ENCODE measurements at regions not wholly inside any gene's neighbourhood (a gene's known extent, or its start where the extent isn't known, plus 50 kb on each side); places are given as distances from the start of the nearest gene placed in this dataset.

DNA sequence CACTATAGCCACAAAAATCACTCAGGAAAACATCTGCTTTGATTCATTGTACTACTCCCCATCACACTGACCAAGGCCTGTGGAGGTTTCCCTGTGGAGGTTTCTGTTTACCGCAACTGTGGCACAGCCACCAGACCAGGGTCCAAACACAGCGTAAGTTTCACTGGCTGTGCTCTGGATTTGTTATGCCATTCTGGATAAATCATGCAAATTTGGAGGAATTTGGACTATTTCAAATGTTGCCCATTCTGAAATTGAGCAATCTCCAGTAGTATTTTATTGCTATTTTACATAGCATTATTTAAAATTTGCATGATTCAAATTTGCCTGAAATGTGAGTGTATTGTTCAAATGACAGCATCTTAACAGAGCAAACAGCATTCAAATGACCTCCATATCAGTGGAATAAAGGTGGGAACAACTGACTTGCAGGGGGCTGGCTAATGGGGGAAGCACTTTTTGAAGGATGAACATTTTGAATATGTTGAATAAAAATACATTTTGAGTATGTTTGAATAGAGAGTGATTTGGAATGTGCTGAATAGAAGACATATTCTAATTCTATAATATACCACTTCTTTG is 66.1 kb upstream of the ACSL1 start:
- Histone ChIP-seq H3K4me1 (ENCODE audit: control insufficient read depth, extremely low read depth, insufficient read depth, low read length) (no peaks in the 10 kb centered on the region), H3K27ac (ENCODE audit: insufficient read depth, low read length) (no peak overlapping the region), H3K36me3 (ENCODE audit: control insufficient read depth, insufficient read depth, low read length) (no peaks in the 10 kb centered on the region), H3K9ac (ENCODE audit: insufficient read depth, low read length) (no peak overlapping the region), H3K4me2 (ENCODE audit: extremely low read depth, insufficient read depth, low read length) (no peak overlapping the region), H4K20me1 (ENCODE audit: control insufficient read depth, extremely low read depth, insufficient read depth, low read length) (no peaks in the 10 kb centered on the region), H3K27me3 (ENCODE audit: control insufficient read depth, insufficient read depth, low read length) (no peaks in the 10 kb centered on the region), H3K4me3 (replicated peaks in 1 of 4; ENCODE audit: control extremely low read depth in 1 of 4, insufficient read depth in 1 of 4, low read depth in 3 of 4, low read length in 4 of 4) (no peak overlapping the region), H3K79me2 (ENCODE audit: control insufficient read depth, insufficient read depth, low read length) (no peaks in the 10 kb centered on the region), H2AFZ (ENCODE audit: low read length) (no peak overlapping the region), H3K9me3 (ENCODE audit: control insufficient read depth, insufficient read depth, low read depth, low read length) (no peaks in the 10 kb centered on the region)
- TF ChIP-seq, protein P1, sequence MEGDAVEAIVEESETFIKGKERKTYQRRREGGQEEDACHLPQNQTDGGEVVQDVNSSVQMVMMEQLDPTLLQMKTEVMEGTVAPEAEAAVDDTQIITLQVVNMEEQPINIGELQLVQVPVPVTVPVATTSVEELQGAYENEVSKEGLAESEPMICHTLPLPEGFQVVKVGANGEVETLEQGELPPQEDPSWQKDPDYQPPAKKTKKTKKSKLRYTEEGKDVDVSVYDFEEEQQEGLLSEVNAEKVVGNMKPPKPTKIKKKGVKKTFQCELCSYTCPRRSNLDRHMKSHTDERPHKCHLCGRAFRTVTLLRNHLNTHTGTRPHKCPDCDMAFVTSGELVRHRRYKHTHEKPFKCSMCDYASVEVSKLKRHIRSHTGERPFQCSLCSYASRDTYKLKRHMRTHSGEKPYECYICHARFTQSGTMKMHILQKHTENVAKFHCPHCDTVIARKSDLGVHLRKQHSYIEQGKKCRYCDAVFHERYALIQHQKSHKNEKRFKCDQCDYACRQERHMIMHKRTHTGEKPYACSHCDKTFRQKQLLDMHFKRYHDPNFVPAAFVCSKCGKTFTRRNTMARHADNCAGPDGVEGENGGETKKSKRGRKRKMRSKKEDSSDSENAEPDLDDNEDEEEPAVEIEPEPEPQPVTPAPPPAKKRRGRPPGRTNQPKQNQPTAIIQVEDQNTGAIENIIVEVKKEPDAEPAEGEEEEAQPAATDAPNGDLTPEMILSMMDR (conservative IDR thresholded peaks at IDR 0.05 in 1 of 2, IDR thresholded peaks at IDR 0.05 in 1 of 2; ENCODE audit: low read depth in 1 of 2, low read length in 2 of 2): no peak
- TF ChIP-seq EZH2 (IDR thresholded peaks at IDR 0.05; ENCODE audit: low read length, missing control alignments): no peak
- no peak for DNase-seq (ENCODE audit: low read depth in 2 of 2)

DNA sequence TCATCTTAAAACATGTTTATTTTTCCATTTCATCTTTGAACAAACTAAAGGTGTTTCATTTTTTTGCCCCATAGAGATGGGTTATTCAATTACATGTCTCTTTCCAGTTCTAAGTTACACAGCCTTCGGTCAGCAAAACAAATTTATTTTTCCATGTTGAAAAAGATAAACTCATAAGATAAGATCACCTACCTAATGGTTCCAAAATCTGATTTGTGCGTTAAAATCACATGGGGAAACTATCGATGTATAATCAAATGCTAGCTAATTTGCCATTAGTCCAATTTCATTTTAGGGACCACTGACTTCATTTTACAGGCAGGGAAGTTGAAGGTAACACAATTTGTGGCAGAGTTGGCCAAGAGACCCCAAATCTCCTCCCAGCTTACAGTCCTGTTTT is 67.2 kb upstream of the ACSL1 start:
- H3K36me3 ChIP-seq (ENCODE audit: control insufficient read depth, insufficient read depth, low read length): no peaks in the 10 kb centered on the region
- no peaks in the 10 kb centered on the region for H3K79me2 ChIP-seq (ENCODE audit: control insufficient read depth, insufficient read depth, low read length)
- no peak for DNase-seq (ENCODE audit: low read depth in 2 of 2)
- no peaks in the 10 kb centered on the region for H3K27me3 ChIP-seq (ENCODE audit: control insufficient read depth, insufficient read depth, low read length)
- no peaks in the 10 kb centered on the region for H3K4me1 ChIP-seq (ENCODE audit: control insufficient read depth, extremely low read depth, insufficient read depth, low read length)
- H3K27ac ChIP-seq (ENCODE audit: insufficient read depth, low read length): no peak overlapping the region
- TF ChIP-seq, protein P1 (conservative IDR thresholded peaks at IDR 0.05 in 1 of 2, IDR thresholded peaks at IDR 0.05 in 1 of 2; ENCODE audit: low read depth in 1 of 2, low read length in 2 of 2): no peak
- no peak for TF ChIP-seq EZH2 (IDR thresholded peaks at IDR 0.05; ENCODE audit: low read length, missing control alignments)
- no peak overlapping the region for H3K4me3 ChIP-seq (replicated peaks in 1 of 4; ENCODE audit: control extremely low read depth in 1 of 4, insufficient read depth in 1 of 4, low read depth in 3 of 4, low read length in 4 of 4)
- no peak overlapping the region for H2AFZ ChIP-seq (ENCODE audit: low read length)
- no peak overlapping the region for H3K4me2 ChIP-seq (ENCODE audit: extremely low read depth, insufficient read depth, low read length)
- no peaks in the 10 kb centered on the region for H3K9me3 ChIP-seq (ENCODE audit: control insufficient read depth, insufficient read depth, low read depth, low read length)
- no peaks in the 10 kb centered on the region for H4K20me1 ChIP-seq (ENCODE audit: control insufficient read depth, extremely low read depth, insufficient read depth, low read length)
- H3K9ac ChIP-seq (ENCODE audit: insufficient read depth, low read length): no peak overlapping the region

DNA sequence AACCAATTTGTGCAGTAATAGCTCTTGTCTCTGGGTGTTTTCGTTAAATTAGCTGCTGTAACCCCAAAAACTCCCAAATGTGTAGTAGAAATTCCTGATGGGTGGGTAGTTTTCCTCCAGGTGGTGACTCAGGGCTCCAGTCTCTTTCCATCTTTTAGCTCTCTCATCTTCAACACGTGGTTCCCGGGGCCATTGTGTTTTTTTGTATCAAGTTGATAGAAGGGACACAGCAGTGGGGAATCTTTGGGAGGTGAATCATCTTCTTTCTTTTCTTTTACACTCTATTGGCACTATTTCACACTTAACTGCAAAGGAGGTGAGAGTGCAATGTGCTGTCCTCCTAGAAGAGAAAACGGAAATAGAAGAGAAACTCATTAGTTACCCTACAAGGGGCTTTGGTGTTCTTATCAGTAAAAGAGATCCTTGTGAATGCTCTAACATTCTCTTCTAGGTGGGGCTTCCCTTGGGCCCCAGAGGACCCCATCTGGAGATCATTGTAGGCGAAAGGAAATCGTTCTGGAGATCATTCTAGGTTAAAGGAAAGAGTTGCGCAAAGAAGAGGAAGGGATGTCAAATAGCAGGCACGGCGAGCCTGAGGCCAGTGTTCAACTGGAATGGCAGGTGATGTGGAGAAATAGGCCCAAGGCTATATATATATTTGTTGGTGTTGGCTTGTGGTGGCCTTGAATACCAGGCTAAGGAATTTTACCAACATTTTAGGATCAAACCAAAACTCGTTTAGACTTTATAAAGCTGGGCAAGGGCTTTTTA is 68.2 kb upstream of the ACSL1 start:
- TF ChIP-seq, protein P1 (conservative IDR thresholded peaks at IDR 0.05 in 1 of 2, IDR thresholded peaks at IDR 0.05 in 1 of 2; ENCODE audit: low read depth in 1 of 2, low read length in 2 of 2): no peak
- no peak for TF ChIP-seq EZH2 (IDR thresholded peaks at IDR 0.05; ENCODE audit: low read length, missing control alignments)
- H2AFZ ChIP-seq (ENCODE audit: low read length): no peak overlapping the region
- no peaks in the 10 kb centered on the region for H4K20me1 ChIP-seq (ENCODE audit: control insufficient read depth, extremely low read depth, insufficient read depth, low read length)
- H3K36me3 ChIP-seq (ENCODE audit: control insufficient read depth, insufficient read depth, low read length): no peaks in the 10 kb centered on the region
- no peak overlapping the region for H3K27ac ChIP-seq (ENCODE audit: insufficient read depth, low read length)
- H3K79me2 ChIP-seq (ENCODE audit: control insufficient read depth, insufficient read depth, low read length): no peaks in the 10 kb centered on the region
- no peak for DNase-seq (ENCODE audit: low read depth in 2 of 2)
- no peak overlapping the region for H3K4me3 ChIP-seq (replicated peaks in 1 of 4; ENCODE audit: control extremely low read depth in 1 of 4, insufficient read depth in 1 of 4, low read depth in 3 of 4, low read length in 4 of 4)
- no peaks in the 10 kb centered on the region for H3K4me1 ChIP-seq (ENCODE audit: control insufficient read depth, extremely low read depth, insufficient read depth, low read length)
- H3K4me2 ChIP-seq (ENCODE audit: extremely low read depth, insufficient read depth, low read length): no peak overlapping the region
- H3K9ac ChIP-seq (ENCODE audit: insufficient read depth, low read length): no peak overlapping the region
- H3K9me3 ChIP-seq (ENCODE audit: control insufficient read depth, insufficient read depth, low read depth, low read length): no peaks in the 10 kb centered on the region
- no peaks in the 10 kb centered on the region for H3K27me3 ChIP-seq (ENCODE audit: control insufficient read depth, insufficient read depth, low read length)

Measured in fibroblast of lung (primary cell).